K562 (cell line): ENCODE measurements at regions not wholly inside any gene's neighbourhood (a gene's known extent, or its start where the extent isn't known, plus 50 kb on each side); places are given as distances from the start of the nearest gene placed in this dataset.
A peak's percentile ranks its signal among the peaks of the same experiment; 100 is the strongest.

Experiments
- ATAC-seq: fragments of 200-7000 bp; cut with Tn5 transposase; 3 replicates; pipeline ENCODE4 v1.9.1; 2020; ENCODE audit warnings: moderate library complexity
- BruUV-seq: library from RNA; stranded (reverse); fragments of 400-500 nt; replicated peaks from 2 replicates; lab custom pipeline; 2021; lab: Mats Ljungman, UMichigan
- CTCF ChIA-PET: fragments of 300-600 bp; formaldehyde crosslinking; extraction: SDS; loops from one replicate; lab custom pipeline; 2021; ENCODE audit warnings: low intra/inter-chr PET ratio; lab: Yijun Ruan, JAX
- POLR2A ChIA-PET: fragments of 300-600, 350-650 bp; sonication (Branson Sonifier 250); formaldehyde crosslinking; extraction: SDS; loops from one replicate; lab custom pipeline; 2021; ENCODE audit warnings: antibody characterized with exemption, inconsistent platforms; lab: Yijun Ruan, JAX
- DNase-seq, 4 experiments: peaks; one replicate each; pipeline versions ENCODE4 v3.0.0 to v3.0.0-alpha.2; 2011 to 2018; ENCODE audit warnings: low spot score in 3 of 4, mixed read lengths in 3 of 4; ENCODE audit errors: extremely low read depth in 1 of 4
- FAIRE-seq: peaks from 2 replicates; lab custom pipeline; 2011; peaks lifted over from hg19 to GRCh38; lab: Jason Lieb, UNC
- H2AFZ ChIP-seq: 2 replicates; pipeline ENCODE4 v1.6.0; 2011; ENCODE audit warnings: low read depth, low read length, control low read depth, inconsistent platforms
- H3K27ac ChIP-seq: fragments of 200-600 bp; 3 replicates; pipeline ENCODE4 v1.8.0; 2011; ENCODE audit warnings: low read depth, mild to moderate bottlenecking, control low read depth, inconsistent platforms, low read length, moderate library complexity, mixed read lengths; ENCODE audit errors: extremely low read depth
- H3K27me3 ChIP-seq, 2 experiments: fragments of 300-600 bp in 1 of 2; 2 replicates in 1 of 2; 3 replicates in 1 of 2; pipeline versions ENCODE4 v1.6.0 to v1.8.0; 2011; ENCODE audit warnings: inconsistent platforms in 2 of 2, low read length in 2 of 2, mild to moderate bottlenecking in 1 of 2, mixed read lengths in 1 of 2, moderate library complexity in 1 of 2; ENCODE audit not compliant: control insufficient read depth in 2 of 2, insufficient read depth in 2 of 2
- H3K36me3 ChIP-seq: fragments of 300-600 bp; 3 replicates; pipeline ENCODE4 v1.8.0; 2011; ENCODE audit warnings: mild to moderate bottlenecking, low read length, inconsistent platforms; ENCODE audit not compliant: control insufficient read depth, insufficient read depth
- H3K4me1 ChIP-seq, 2 experiments: fragments of 200-600 bp in 1 of 2; replicated peaks in 1 of 2; 2 replicates in 1 of 2; 3 replicates in 1 of 2; pipeline versions ENCODE4 v1.5.1 to v1.8.0; 2011; ENCODE audit warnings: inconsistent platforms in 2 of 2, low read length in 2 of 2, mild to moderate bottlenecking in 1 of 2, mixed read lengths in 1 of 2, moderate library complexity in 1 of 2; ENCODE audit not compliant: control insufficient read depth in 2 of 2, insufficient read depth in 2 of 2
- H3K4me2 ChIP-seq: 2 replicates; pipeline ENCODE4 v1.6.1; 2011; ENCODE audit warnings: low read length, control low read depth, inconsistent platforms, mixed read lengths; ENCODE audit not compliant: insufficient read depth
- H3K4me3 ChIP-seq: fragments of 200-600 bp; sonication (generic), shearing (Covaris generic); 2 replicates; pipeline ENCODE4 v1.5.1; 2016; ENCODE audit warnings: control low read depth, inconsistent platforms
- H3K79me2 ChIP-seq: fragments of 200-600 bp; 3 replicates; pipeline ENCODE4 v1.8.0; 2011; ENCODE audit warnings: low read length, inconsistent platforms; ENCODE audit not compliant: control insufficient read depth, insufficient read depth
- H3K9ac ChIP-seq, 2 experiments: 2 replicates each; pipeline versions ENCODE4 v1.6.0 to v1.6.1; 2011; ENCODE audit warnings: low read depth in 2 of 2, low read length in 2 of 2, control low read depth in 1 of 2, inconsistent platforms in 1 of 2, mild to moderate bottlenecking in 1 of 2, mixed read lengths in 1 of 2; ENCODE audit not compliant: insufficient read depth in 1 of 2
- H3K9me1 ChIP-seq: one replicate; pipeline ENCODE4 v1.6.0; 2011; ENCODE audit warnings: inconsistent platforms, mild to moderate bottlenecking, low read length, moderate library complexity; ENCODE audit not compliant: control insufficient read depth, insufficient read depth
- H3K9me3 ChIP-seq: replicated peaks from 2 replicates; pipeline ENCODE4 v1.5.1; 2011; ENCODE audit warnings: low read depth, low read length, inconsistent platforms; ENCODE audit not compliant: control insufficient read depth, insufficient read depth
- H4K20me1 ChIP-seq: replicated peaks from 2 replicates; pipeline ENCODE4 v1.6.1; 2011; ENCODE audit warnings: low read length, inconsistent platforms, mixed read lengths; ENCODE audit not compliant: control insufficient read depth, insufficient read depth
- CHD4 ChIP-seq: fragments of 200-600 bp; sonication (generic); IDR thresholded peaks from 3 replicates; pipeline ENCODE4 v1.6.1; 2012; ENCODE audit warnings: low read depth, mild to moderate bottlenecking, mixed read lengths, low read length, inconsistent platforms; ENCODE audit not compliant: insufficient read depth, insufficient replicate concordance, poor library complexity, severe bottlenecking
- EP300 ChIP-seq: IDR thresholded peaks from 2 replicates; pipeline ENCODE4 v1.6.1; 2012; ENCODE audit warnings: low read length, improper control_type of control experiment
- FOXM1 ChIP-seq, 2 experiments: fragments of 450-650 bp in 1 of 2; sonication (generic) in 1 of 2; formaldehyde crosslinking in 1 of 2; IDR thresholded peaks; 2 replicates each; pipeline versions ENCODE4 v1.6.1 to v1.9.0; 2017 to 2022; ENCODE audit warnings: low read depth in 2 of 2, mild to moderate bottlenecking in 2 of 2, missing genetic modification reagents in 1 of 2, moderate library complexity in 1 of 2
- FOXO4 ChIP-seq: fragments of 450-650 bp; formaldehyde crosslinking; IDR thresholded peaks from 2 replicates; pipeline ENCODE4 v1.4.0; 2020; ENCODE audit warnings: mild to moderate bottlenecking, moderate library complexity
- MEF2D ChIP-seq: conservative IDR thresholded peaks from 2 replicates; pipeline ENCODE4 v1.6.1; 2016; ENCODE audit warnings: low read depth, missing genetic modification characterization, missing compliant biosample characterization
- SLC30A9 ChIP-seq: fragments of 250-450 bp; sonication (Bioruptor Pico); IDR thresholded peaks from 2 replicates; pipeline ENCODE4 v1.8.0; 2022; ENCODE audit warnings: mild to moderate bottlenecking, moderate library complexity
- SRSF3 ChIP-seq: fragments of 200-400 bp; formaldehyde crosslinking; IDR thresholded peaks from 2 replicates; pipeline ENCODE4 v1.6.1; 2016; ENCODE audit warnings: mild to moderate bottlenecking, low read length, moderate library complexity; ENCODE audit not compliant: insufficient read depth
- THRA ChIP-seq: fragments of 450-650 bp; IDR thresholded peaks from 2 replicates; pipeline ENCODE4 v1.6.1; 2017; ENCODE audit warnings: mild to moderate bottlenecking, moderate library complexity
- WGBS: fragments of 100-300 bp; shearing (Covaris generic); methylation state at CpG from one replicate; pipeline ENCODE4 v1.1.6; 2016; ENCODE audit warnings: low coverage, mixed read lengths; ENCODE audit not compliant: insufficient coverage; ENCODE audit errors: missing lambda C conversion rate; 5-methylcytosine and 5-hydroxymethylcytosine counted together
- in situ Hi-C: fragments of 300-500 bp; cut with MboI; formaldehyde crosslinking; loops from 4 replicates; pipeline ENCODE4 v1.15.0; 2018; ENCODE audit warnings: inconsistent platforms, mixed read lengths
- intact Hi-C: fragments of 100-400 bp; cut with micrococcal nuclease; formaldehyde crosslinking; loops from 2 replicates; pipeline ENCODE4 v1.14.2; 2022
- TF ChIP-seq, protein P1 (sequence below): fragments of 450-650 bp; IDR thresholded peaks from 2 replicates; pipeline ENCODE4 v1.6.1; 2016
- TF ChIP-seq, protein P2 (sequence below), 2 experiments: IDR thresholded peaks; 2 replicates each; pipeline ENCODE4 v1.6.1; 2011; ENCODE audit warnings: borderline replicate concordance in 1 of 2, control low read depth in 1 of 2, low read depth in 1 of 2, low read length in 1 of 2, mild to moderate bottlenecking in 1 of 2, mixed read lengths in 1 of 2, moderate library complexity in 1 of 2; ENCODE audit not compliant: insufficient read depth in 1 of 2, insufficient read length in 1 of 2, poor library complexity in 1 of 2, severe bottlenecking in 1 of 2; ENCODE audit errors: extremely low read depth in 1 of 2
- TF ChIP-seq, protein P3 (sequence below): sonication (generic); formaldehyde crosslinking; IDR thresholded peaks from 2 replicates; pipeline ENCODE4 v1.8.1; 2023; ENCODE audit warnings: mild to moderate bottlenecking, missing genetic modification reagents

- TF ChIP-seq FOXM1 (IDR thresholded peaks at IDR 0.05; ENCODE audit: low read depth), result no peak
- TF ChIP-seq FOXM1 (CRISPR knock-in tag; IDR thresholded peaks at IDR 0.05; ENCODE audit: low read depth), result no peak
- TF ChIP-seq SLC30A9 (CRISPR knock-in tag), result no peak
- no peak for TF ChIP-seq SRSF3
- TF ChIP-seq EP300, result peak; percentile 26; the same call in 1 of the 2 replicates
- TF ChIP-seq THRA, result no peak
- TF ChIP-seq MEF2D (tag), result no peak
- TF ChIP-seq, protein P1, sequence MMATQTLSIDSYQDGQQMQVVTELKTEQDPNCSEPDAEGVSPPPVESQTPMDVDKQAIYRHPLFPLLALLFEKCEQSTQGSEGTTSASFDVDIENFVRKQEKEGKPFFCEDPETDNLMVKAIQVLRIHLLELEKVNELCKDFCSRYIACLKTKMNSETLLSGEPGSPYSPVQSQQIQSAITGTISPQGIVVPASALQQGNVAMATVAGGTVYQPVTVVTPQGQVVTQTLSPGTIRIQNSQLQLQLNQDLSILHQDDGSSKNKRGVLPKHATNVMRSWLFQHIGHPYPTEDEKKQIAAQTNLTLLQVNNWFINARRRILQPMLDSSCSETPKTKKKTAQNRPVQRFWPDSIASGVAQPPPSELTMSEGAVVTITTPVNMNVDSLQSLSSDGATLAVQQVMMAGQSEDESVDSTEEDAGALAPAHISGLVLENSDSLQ, result peak; percentile 63
Measured at GRCh38 chr6:27816906-27817305, 95.3 kb downstream of the OR2B2 start (continued).

DNA sequence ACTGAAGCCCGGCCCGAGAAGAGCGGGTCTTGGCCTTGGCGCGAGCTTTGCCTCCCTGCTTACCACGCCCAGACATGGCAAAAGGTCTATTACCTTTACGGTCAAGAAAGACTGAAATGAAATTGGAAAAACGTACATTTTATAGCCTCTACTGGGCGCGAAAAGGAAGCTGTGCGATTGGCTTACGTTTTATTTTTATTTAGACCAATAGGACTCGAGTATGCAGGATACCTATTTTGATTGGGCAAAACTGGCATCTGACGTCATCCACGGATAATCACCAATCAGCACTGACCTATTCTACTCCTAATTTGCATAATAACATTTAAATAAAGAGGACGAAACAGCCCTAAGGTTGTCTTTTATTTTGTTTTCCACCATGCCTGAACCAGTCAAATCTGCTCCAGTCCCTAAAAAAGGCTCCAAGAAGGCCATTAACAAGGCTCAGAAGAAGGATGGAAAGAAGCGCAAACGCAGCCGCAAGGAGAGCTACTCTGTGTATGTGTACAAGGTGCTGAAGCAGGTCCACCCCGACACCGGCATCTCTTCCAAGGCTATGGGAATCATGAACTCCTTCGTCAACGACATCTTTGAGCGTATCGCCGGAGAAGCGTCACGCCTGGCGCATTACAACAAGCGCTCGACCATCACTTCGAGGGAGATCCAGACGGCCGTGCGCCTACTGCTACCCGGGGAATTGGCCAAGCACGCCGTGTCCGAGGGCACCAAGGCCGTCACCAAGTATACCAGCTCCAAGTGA lies 97.4 kb downstream of the OR2B2 start:
- no peak for DNase-seq
- BruUV-seq, result no TSS peak
- no peak for FAIRE-seq
- no peak for ATAC-seq
- H2AFZ ChIP-seq, result no peak overlapping the region
- H3K9me1 ChIP-seq, result no peaks in the 10 kb centered on the region
- ChIA-PET POLR2A (interaction anchor here (0.7 to 9.3 kb wide), 3 partner anchors 10 to 80 kb away, joined by 4 to 481 read pairs (median 368); a partner anchor contains a TSS), CTCF (no interaction called here)
- H3K4me1 ChIP-seq, result peaks cover 10 to 20% of the 10 kb centered on the region in 2 experiments; a peak in 4 of 5 replicates
- H3K79me2 ChIP-seq, result peaks cover 35% of the 10 kb centered on the region
- WGBS, result 94% methylated on average over 28 of the region's 40 CpGs
- peaks cover 17% of the 10 kb centered on the region for H3K36me3 ChIP-seq
- H3K4me3 ChIP-seq, result no peak overlapping the region
- H3K9me3 ChIP-seq, result peaks cover 4% of the 10 kb centered on the region
- H3K9ac ChIP-seq, result no peak overlapping the region
- no peak overlapping the region for H3K4me2 ChIP-seq
- no peak overlapping the region for H3K27ac ChIP-seq
- in situ Hi-C loops, result loop anchor here (25.0 kb wide), 1 partner anchor 1603 kb away; a partner anchor contains a TSS
- peaks cover 10% of the 10 kb centered on the region for H4K20me1 ChIP-seq
- intact Hi-C loops, result no loop called here
- no peaks in the 10 kb centered on the region for H3K27me3 ChIP-seq
- TF ChIP-seq, protein P2, sequence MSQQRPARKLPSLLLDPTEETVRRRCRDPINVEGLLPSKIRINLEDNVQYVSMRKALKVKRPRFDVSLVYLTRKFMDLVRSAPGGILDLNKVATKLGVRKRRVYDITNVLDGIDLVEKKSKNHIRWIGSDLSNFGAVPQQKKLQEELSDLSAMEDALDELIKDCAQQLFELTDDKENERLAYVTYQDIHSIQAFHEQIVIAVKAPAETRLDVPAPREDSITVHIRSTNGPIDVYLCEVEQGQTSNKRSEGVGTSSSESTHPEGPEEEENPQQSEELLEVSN (IDR thresholded peaks at IDR 0.05; ENCODE audit: borderline replicate concordance in 1 of 2, extremely low read depth in 1 of 2, insufficient read depth in 1 of 2, insufficient read length in 1 of 2, low read depth in 1 of 2, low read length in 1 of 2, poor library complexity in 1 of 2, severe bottlenecking in 1 of 2), result no peak
- TF ChIP-seq FOXO4 (CRISPR knock-in tag) (no peak), CHD4 (no peak)
- TF ChIP-seq, protein P3, sequence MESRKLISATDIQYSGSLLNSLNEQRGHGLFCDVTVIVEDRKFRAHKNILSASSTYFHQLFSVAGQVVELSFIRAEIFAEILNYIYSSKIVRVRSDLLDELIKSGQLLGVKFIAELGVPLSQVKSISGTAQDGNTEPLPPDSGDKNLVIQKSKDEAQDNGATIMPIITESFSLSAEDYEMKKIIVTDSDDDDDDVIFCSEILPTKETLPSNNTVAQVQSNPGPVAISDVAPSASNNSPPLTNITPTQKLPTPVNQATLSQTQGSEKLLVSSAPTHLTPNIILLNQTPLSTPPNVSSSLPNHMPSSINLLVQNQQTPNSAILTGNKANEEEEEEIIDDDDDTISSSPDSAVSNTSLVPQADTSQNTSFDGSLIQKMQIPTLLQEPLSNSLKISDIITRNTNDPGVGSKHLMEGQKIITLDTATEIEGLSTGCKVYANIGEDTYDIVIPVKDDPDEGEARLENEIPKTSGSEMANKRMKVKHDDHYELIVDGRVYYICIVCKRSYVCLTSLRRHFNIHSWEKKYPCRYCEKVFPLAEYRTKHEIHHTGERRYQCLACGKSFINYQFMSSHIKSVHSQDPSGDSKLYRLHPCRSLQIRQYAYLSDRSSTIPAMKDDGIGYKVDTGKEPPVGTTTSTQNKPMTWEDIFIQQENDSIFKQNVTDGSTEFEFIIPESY (CRISPR knock-in tag), result peak; percentile 76
